Muscle of back (tissue), 3 donors: ENCODE measurements at regions not wholly inside any gene's neighbourhood (a gene's known extent, or its start where the extent isn't known, plus 50 kb on each side); places are given as distances from the start of the nearest gene placed in this dataset.
A peak's percentile ranks its signal among the peaks of the same experiment; 100 is the strongest.

Source experiments
- DNase-seq, 3 donors: peaks; one replicate each; pipeline versions ENCODE4 v3.0.0 to v3.0.0-alpha.2; 2013

- no peak for DNase-seq
These were observed 112.4 kb upstream of the JAZF1 start for GRCh38 chr7:28292834-28293526.

- DNase-seq, result no peak
These were observed 112.9 kb upstream of the JAZF1 start for GRCh38 chr7:28293527-28293835.

- no peak for DNase-seq
These were observed 115.5 kb upstream of the CREB5 start for GRCh38 chr7:28296571-28297483.

- peak in 1 of 3 donors; percentile 68 for DNase-seq
These were observed 114.4 kb upstream of the CREB5 start for GRCh38 chr7:28297801-28298459.

GRCh38 chr7:28298870-28299518 is 113.3 kb upstream of the CREB5 start:
- DNase-seq, result peak in 2 of 3 donors; percentile 51 to 75

- DNase-seq, result no peak
These were observed 112.8 kb upstream of the CREB5 start for GRCh38 chr7:28299556-28299955.

GRCh38 chr7:28300488-28300887 is 111.8 kb upstream of the CREB5 start:
- no peak for DNase-seq

- DNase-seq, result peak in 2 of 3 donors; percentile 66 to 77
These were observed 111.1 kb upstream of the CREB5 start for GRCh38 chr7:28301148-28301641.

GRCh38 chr7:28304290-28304689 is 108.0 kb upstream of the CREB5 start:
- no peak for DNase-seq

- DNase-seq, result no peak
These were observed 102.4 kb upstream of the CREB5 start for GRCh38 chr7:28309704-28310459.

- DNase-seq, result no peak
These were observed 101.9 kb upstream of the CREB5 start for GRCh38 chr7:28310460-28310848.

- no peak for DNase-seq
These were observed 100.6 kb upstream of the CREB5 start for GRCh38 chr7:28311670-28312069.

- no peak for DNase-seq
These were observed 99.4 kb upstream of the CREB5 start for GRCh38 chr7:28312948-28313347.

GRCh38 chr7:28314841-28315240 is 97.5 kb upstream of the CREB5 start:
- DNase-seq, result no peak

GRCh38 chr7:28315565-28316410 is 96.5 kb upstream of the CREB5 start:
- peak in 1 of 3 donors; percentile 59 for DNase-seq

GRCh38 chr7:28316489-28316888 is 95.8 kb upstream of the CREB5 start:
- no peak for DNase-seq

GRCh38 chr7:28318101-28318762 is 94.1 kb upstream of the CREB5 start:
- DNase-seq, result no peak

GRCh38 chr7:28323833-28324232 is 88.5 kb upstream of the CREB5 start:
- DNase-seq, result no peak

- no peak for DNase-seq
These were observed 84.2 kb upstream of the CREB5 start for GRCh38 chr7:28328146-28328545.
